Stimulated activated memory B cell treated with anti-CD40 and anti-IgM and Interleukin-4, amounts not matched to agents 10 μg/mL and 1 μg/mL and 100 μg/mL, for 72 hours (primary cell): ENCODE measurements at regions not wholly inside any gene's neighbourhood (a gene's known extent, or its start where the extent isn't known, plus 50 kb on each side); places are given as distances from the start of the nearest gene placed in this dataset.
A peak's percentile ranks its signal among the peaks of the same experiment; 100 is the strongest.
"Not testable (repeated sequence)": the region's sequence is repeated elsewhere in the genome, so short reads cannot be mapped to it uniquely, and the experiment has no call there.

Experiments used
- ATAC-seq: fragments of 150-1000 bp; cut with Tn5 transposase; 2 replicates; pipeline ENCODE4 v1.10.0; 2021
- H3K27ac Mint-ChIP-seq: one replicate; pipeline ENCODE4 v1.8.0; 2022; ENCODE audit warnings: mild to moderate bottlenecking, mixed read lengths
- H3K27me3 Mint-ChIP-seq: one replicate; pipeline ENCODE4 v1.8.0; 2022; ENCODE audit warnings: mixed read lengths
- H3K36me3 Mint-ChIP-seq: one replicate; pipeline ENCODE4 v1.8.0; 2022; ENCODE audit warnings: mixed read lengths
- H3K4me1 Mint-ChIP-seq: one replicate; pipeline ENCODE4 v1.8.0; 2022; ENCODE audit warnings: mixed read lengths
- H3K4me3 Mint-ChIP-seq: one replicate; pipeline ENCODE4 v1.8.0; 2022; ENCODE audit warnings: mild to moderate bottlenecking, moderate library complexity, mixed read lengths
- H3K9me3 Mint-ChIP-seq: one replicate; pipeline ENCODE4 v1.8.0; 2022; ENCODE audit warnings: mixed read lengths

- ATAC-seq, result no peak
- H3K27me3 Mint-ChIP-seq, result no peaks in the 10 kb centered on the region
- peaks cover 4% of the 10 kb centered on the region for H3K36me3 Mint-ChIP-seq
- no peak overlapping the region for H3K27ac Mint-ChIP-seq
- H3K4me1 Mint-ChIP-seq, result peaks cover 13% of the 10 kb centered on the region
- no peak overlapping the region for H3K4me3 Mint-ChIP-seq
- H3K9me3 Mint-ChIP-seq, result no peaks in the 10 kb centered on the region
Observed at GRCh38 chr5:89069591-89069990, 186.6 kb upstream of the MEF2C start.

- no peaks in the 10 kb centered on the region for H3K9me3 Mint-ChIP-seq
Observed at GRCh38 chr5:89067362-89067761, 184.4 kb upstream of the MEF2C start.

GRCh38 chr5:89065919-89066318 lies 182.9 kb upstream of the MEF2C start:
- peak overlapping the region; percentile 69 for H3K27ac Mint-ChIP-seq
- peak; percentile 85 for ATAC-seq
- H3K27me3 Mint-ChIP-seq, result no peaks in the 10 kb centered on the region
- H3K36me3 Mint-ChIP-seq, result no peaks in the 10 kb centered on the region
- peaks cover 6% of the 10 kb centered on the region for H3K4me1 Mint-ChIP-seq
- H3K4me3 Mint-ChIP-seq, result no peak overlapping the region
- H3K9me3 Mint-ChIP-seq, result no peaks in the 10 kb centered on the region

More at GRCh38 chr5:89067362-89067761, 184.4 kb upstream of the MEF2C start:
- Mint-ChIP-seq H3K27ac (no peak overlapping the region), H3K4me1 (peaks cover 13% of the 10 kb centered on the region), H3K4me3 (no peak overlapping the region), H3K36me3 (no peaks in the 10 kb centered on the region), H3K27me3 (no peaks in the 10 kb centered on the region)
- no peak for ATAC-seq

GRCh38 chr5:89064736-89065135 lies 181.8 kb upstream of the MEF2C start:
- no peak for ATAC-seq
- Mint-ChIP-seq H3K36me3 (no peaks in the 10 kb centered on the region), H3K27me3 (no peaks in the 10 kb centered on the region), H3K4me3 (no peak overlapping the region), H3K27ac (no peak overlapping the region), H3K4me1 (peaks cover 6% of the 10 kb centered on the region), H3K9me3 (no peaks in the 10 kb centered on the region)

- Mint-ChIP-seq H3K27me3 (no peaks in the 10 kb centered on the region), H3K9me3 (no peaks in the 10 kb centered on the region), H3K4me1 (peaks cover 6% of the 10 kb centered on the region), H3K4me3 (no peak overlapping the region), H3K27ac (no peak overlapping the region), H3K36me3 (no peaks in the 10 kb centered on the region)
- ATAC-seq, result no peak
Observed at GRCh38 chr5:89064054-89064453, 181.1 kb upstream of the MEF2C start.

GRCh38 chr5:89060768-89061167 lies 177.8 kb upstream of the MEF2C start:
- Mint-ChIP-seq H3K36me3 (no peaks in the 10 kb centered on the region), H3K27me3 (no peaks in the 10 kb centered on the region), H3K9me3 (no peaks in the 10 kb centered on the region), H3K4me1 (no peaks in the 10 kb centered on the region), H3K27ac (no peak overlapping the region), H3K4me3 (no peak overlapping the region)
- no peak for ATAC-seq

GRCh38 chr5:89059274-89059673 lies 176.3 kb upstream of the MEF2C start:
- no peak for ATAC-seq
- Mint-ChIP-seq H3K4me3 (no peak overlapping the region), H3K27ac (no peak overlapping the region), H3K9me3 (no peaks in the 10 kb centered on the region), H3K36me3 (no peaks in the 10 kb centered on the region), H3K27me3 (no peaks in the 10 kb centered on the region), H3K4me1 (no peaks in the 10 kb centered on the region)

GRCh38 chr5:89055695-89056085 lies 172.7 kb upstream of the MEF2C start:
- Mint-ChIP-seq H3K4me3 (no peak overlapping the region), H3K9me3 (peaks cover 7% of the 10 kb centered on the region), H3K27me3 (no peaks in the 10 kb centered on the region), H3K36me3 (peaks cover 7% of the 10 kb centered on the region), H3K4me1 (no peaks in the 10 kb centered on the region), H3K27ac (no peak overlapping the region)
- ATAC-seq, result no peak

- Mint-ChIP-seq H3K36me3 (peaks cover 12% of the 10 kb centered on the region), H3K27me3 (no peaks in the 10 kb centered on the region), H3K27ac (no peak overlapping the region), H3K9me3 (peaks cover 13% of the 10 kb centered on the region), H3K4me1 (no peaks in the 10 kb centered on the region), H3K4me3 (no peak overlapping the region)
- no peak for ATAC-seq
Observed at GRCh38 chr5:89055015-89055694, 172.2 kb upstream of the MEF2C start.

GRCh38 chr5:89053547-89053946 lies 170.6 kb upstream of the MEF2C start:
- ATAC-seq, result no peak
- Mint-ChIP-seq H3K27ac (no peak overlapping the region), H3K36me3 (peaks cover 14% of the 10 kb centered on the region), H3K4me1 (no peaks in the 10 kb centered on the region), H3K9me3 (peaks cover 13% of the 10 kb centered on the region), H3K4me3 (no peak overlapping the region), H3K27me3 (no peaks in the 10 kb centered on the region)

GRCh38 chr5:89050062-89050461 lies 167.1 kb upstream of the MEF2C start:
- not testable (repeated sequence) for H3K27ac Mint-ChIP-seq, H3K4me1 Mint-ChIP-seq, ATAC-seq, H3K27me3 Mint-ChIP-seq, H3K4me3 Mint-ChIP-seq
- H3K9me3 Mint-ChIP-seq, result peaks cover 13% of the 10 kb centered on the region
- H3K36me3 Mint-ChIP-seq, result peaks cover 14% of the 10 kb centered on the region

GRCh38 chr5:89047571-89047970 lies 164.6 kb upstream of the MEF2C start:
- ATAC-seq, result no peak
- Mint-ChIP-seq H3K4me1 (peaks cover 6% of the 10 kb centered on the region), H3K36me3 (peaks cover 14% of the 10 kb centered on the region), H3K27ac (no peak overlapping the region), H3K27me3 (no peaks in the 10 kb centered on the region), H3K9me3 (peaks cover 13% of the 10 kb centered on the region), H3K4me3 (no peak overlapping the region)

GRCh38 chr5:89045216-89045615 lies 162.2 kb upstream of the MEF2C start:
- H3K9me3 Mint-ChIP-seq, result peaks cover under 1% of the 10 kb centered on the region
- peaks cover 6% of the 10 kb centered on the region for H3K4me1 Mint-ChIP-seq
- no peak overlapping the region for H3K27ac Mint-ChIP-seq
- peaks cover 2% of the 10 kb centered on the region for H3K36me3 Mint-ChIP-seq
- ATAC-seq, result no peak
- no peak overlapping the region for H3K4me3 Mint-ChIP-seq
- H3K27me3 Mint-ChIP-seq, result no peaks in the 10 kb centered on the region

- Mint-ChIP-seq H3K9me3 (no peaks in the 10 kb centered on the region), H3K36me3 (no peaks in the 10 kb centered on the region), H3K4me1 (peaks cover 6% of the 10 kb centered on the region), H3K4me3 (no peak overlapping the region), H3K27ac (no peak overlapping the region), H3K27me3 (no peaks in the 10 kb centered on the region)
- ATAC-seq, result no peak
Observed at GRCh38 chr5:89044674-89045200, 161.8 kb upstream of the MEF2C start.

GRCh38 chr5:89043676-89044075 lies 160.7 kb upstream of the MEF2C start:
- H3K4me1 Mint-ChIP-seq, result peaks cover 6% of the 10 kb centered on the region
- ATAC-seq, result no peak
- H3K27ac Mint-ChIP-seq, result peak overlapping the region; percentile 35
- H3K27me3 Mint-ChIP-seq, result no peaks in the 10 kb centered on the region
- H3K4me3 Mint-ChIP-seq, result no peak overlapping the region
- H3K9me3 Mint-ChIP-seq, result no peaks in the 10 kb centered on the region
- peaks cover 3% of the 10 kb centered on the region for H3K36me3 Mint-ChIP-seq

GRCh38 chr5:89042746-89043145 lies 159.8 kb upstream of the MEF2C start:
- Mint-ChIP-seq H3K9me3 (no peaks in the 10 kb centered on the region), H3K4me1 (peaks cover 6% of the 10 kb centered on the region), H3K4me3 (no peak overlapping the region), H3K27ac (no peak overlapping the region), H3K27me3 (no peaks in the 10 kb centered on the region), H3K36me3 (peaks cover 5% of the 10 kb centered on the region)
- no peak for ATAC-seq
